ENCODE measurements at regions not wholly inside any gene's neighbourhood (a gene's known extent, or its start where the extent isn't known, plus 50 kb on each side); places are given as distances from the start of the nearest gene placed in this dataset.

DNA sequence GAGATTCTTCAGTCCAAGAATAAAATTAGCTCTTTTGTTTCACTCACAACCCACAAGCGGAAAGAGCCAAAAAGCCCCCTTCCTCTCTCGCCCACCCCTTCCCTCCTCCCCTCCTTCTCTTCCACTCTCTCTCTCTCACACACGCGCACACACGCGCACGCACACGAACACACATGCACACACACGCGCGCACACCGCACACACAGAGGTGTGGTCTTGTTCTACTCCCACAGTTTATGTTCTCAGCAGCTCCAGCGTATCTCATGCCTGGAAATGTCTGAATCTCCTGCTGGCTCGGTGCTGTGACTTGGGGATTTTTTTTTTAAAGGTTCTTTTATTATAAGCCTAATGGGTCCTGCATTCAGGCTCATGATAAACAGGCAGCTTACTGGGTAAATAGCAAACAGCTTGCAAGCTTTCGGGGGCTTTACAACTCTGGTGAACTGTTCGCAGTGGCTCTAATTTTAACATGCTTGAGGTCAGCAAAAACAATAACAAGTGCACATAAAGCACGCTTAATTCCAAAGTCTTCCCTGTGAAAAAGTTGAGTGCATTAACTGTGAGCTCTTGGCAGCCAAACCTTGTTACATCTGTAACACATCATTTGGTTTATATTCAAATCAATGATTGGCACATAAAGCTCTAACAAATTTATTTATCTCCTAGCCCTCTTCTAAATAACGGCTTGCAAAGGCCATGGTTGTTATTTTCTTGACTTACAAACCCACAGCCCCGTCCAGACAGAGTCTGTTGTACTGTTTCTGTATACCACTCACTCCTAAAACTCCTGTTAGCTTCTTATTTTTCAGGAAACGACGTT lies 424.1 kb upstream of the MGMT start:
- DNase-seq (ENCODE audit: low spot score) = no peak
- no peaks in the 10 kb centered on the region for H3K36me3 ChIP-seq (ENCODE audit: control insufficient read depth in 4 of 4, insufficient read depth in 3 of 4, low read depth in 1 of 4, low read length in 3 of 4)
- H3K9ac ChIP-seq (ENCODE audit: low read depth in 1 of 2, low read length in 2 of 2) = no peak overlapping the region
- H3K27ac ChIP-seq (ENCODE audit: low read depth in 1 of 2, low read length in 2 of 2) = no peak overlapping the region
- no peaks in the 10 kb centered on the region for H3K9me3 ChIP-seq (ENCODE audit: control insufficient read depth in 4 of 4, low read length in 3 of 4)
- WGBS = 73% methylated on average over 21 of the region's 21 CpGs
- TF ChIP-seq YY1 (IDR thresholded peaks at IDR 0.05) (no peak), FOXA2 (IDR thresholded peaks at IDR 0.05) (no peak), NR2F2 (IDR thresholded peaks at IDR 0.05) (no peak), TAF1 (conservative IDR thresholded peaks at IDR 0.05) (no peak), GABPA (IDR thresholded peaks at IDR 0.05 in 1 of 2, conservative IDR thresholded peaks at IDR 0.05 in 1 of 2) (no peak), JUND (IDR thresholded peaks at IDR 0.05) (no peak), EGR1 (IDR thresholded peaks at IDR 0.05; ENCODE audit: low read depth in 2 of 2) (no peak), ZBTB33 (IDR thresholded peaks at IDR 0.05) (no peak), RAD21 (IDR thresholded peaks at IDR 0.05) (no peak), HNF4G (IDR thresholded peaks at IDR 0.05) (no peak), FOXA1 (IDR thresholded peaks at IDR 0.05) (no peak)
- TF ChIP-seq, protein P1, sequence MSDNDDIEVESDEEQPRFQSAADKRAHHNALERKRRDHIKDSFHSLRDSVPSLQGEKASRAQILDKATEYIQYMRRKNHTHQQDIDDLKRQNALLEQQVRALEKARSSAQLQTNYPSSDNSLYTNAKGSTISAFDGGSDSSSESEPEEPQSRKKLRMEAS (IDR thresholded peaks at IDR 0.05) = no peak
- TF ChIP-seq, protein P2, sequence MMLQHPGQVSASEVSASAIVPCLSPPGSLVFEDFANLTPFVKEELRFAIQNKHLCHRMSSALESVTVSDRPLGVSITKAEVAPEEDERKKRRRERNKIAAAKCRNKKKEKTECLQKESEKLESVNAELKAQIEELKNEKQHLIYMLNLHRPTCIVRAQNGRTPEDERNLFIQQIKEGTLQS (IDR thresholded peaks at IDR 0.05) = no peak
- no peaks in the 10 kb centered on the region for H3K4me1 ChIP-seq (ENCODE audit: control insufficient read depth in 4 of 4, insufficient read depth in 4 of 4, low read length in 3 of 4)
- no peak overlapping the region for H3K4me3 ChIP-seq (ENCODE audit: low read depth in 1 of 3, low read length in 3 of 3)
- peaks cover 0 to 6% (median 0%) of the 10 kb centered on the region in 4 donors for H3K27me3 ChIP-seq (ENCODE audit: control insufficient read depth in 4 of 4, insufficient read depth in 4 of 4, low read length in 3 of 4)

DNA sequence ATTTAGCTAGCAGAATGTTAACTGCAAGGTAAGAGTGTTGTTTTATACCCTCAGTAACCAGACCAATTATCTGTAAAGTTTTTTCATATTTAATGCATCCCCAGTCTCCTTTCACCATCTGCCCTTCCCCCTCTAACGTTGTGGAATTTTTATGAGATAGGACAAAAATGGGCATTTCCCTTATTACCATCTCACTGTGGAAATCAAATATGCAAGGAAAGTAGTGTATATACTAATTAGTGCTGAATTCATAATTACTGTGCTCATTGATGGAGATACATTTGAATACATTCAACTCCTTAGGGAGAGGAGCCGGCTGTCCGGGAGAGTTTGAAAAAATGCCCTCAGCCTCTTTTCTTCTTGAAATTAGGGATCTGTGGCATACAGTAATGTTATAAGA lies 423.4 kb upstream of the MGMT start:
- Histone ChIP-seq H3K9me3 (ENCODE audit: control insufficient read depth in 4 of 4, low read length in 3 of 4) (no peaks in the 10 kb centered on the region), H3K27ac (ENCODE audit: low read depth in 1 of 2, low read length in 2 of 2) (no peak overlapping the region), H3K4me1 (ENCODE audit: control insufficient read depth in 4 of 4, insufficient read depth in 4 of 4, low read length in 3 of 4) (no peaks in the 10 kb centered on the region), H3K36me3 (ENCODE audit: control insufficient read depth in 4 of 4, insufficient read depth in 3 of 4, low read depth in 1 of 4, low read length in 3 of 4) (no peaks in the 10 kb centered on the region), H3K4me3 (ENCODE audit: low read depth in 1 of 3, low read length in 3 of 3) (no peak overlapping the region), H3K9ac (ENCODE audit: low read depth in 1 of 2, low read length in 2 of 2) (no peak overlapping the region), H3K27me3 (ENCODE audit: control insufficient read depth in 4 of 4, insufficient read depth in 4 of 4, low read length in 3 of 4) (peaks cover 0 to 6% (median 0%) of the 10 kb centered on the region in 4 donors)
- 79% methylated on average over 3 of the region's 3 CpGs for WGBS
- DNase-seq (ENCODE audit: low spot score) = no peak
- no peak for TF ChIP-seq TAF1 (conservative IDR thresholded peaks at IDR 0.05)
- TF ChIP-seq, protein P1 (IDR thresholded peaks at IDR 0.05) = no peak
- no peak for TF ChIP-seq FOXA2 (IDR thresholded peaks at IDR 0.05)
- TF ChIP-seq GABPA (IDR thresholded peaks at IDR 0.05 in 1 of 2, conservative IDR thresholded peaks at IDR 0.05 in 1 of 2) = no peak
- no peak for TF ChIP-seq SP1 (IDR thresholded peaks at IDR 0.05)
- no peak for TF ChIP-seq RAD21 (IDR thresholded peaks at IDR 0.05)
- no peak for TF ChIP-seq FOXA1 (IDR thresholded peaks at IDR 0.05)
- no peak for TF ChIP-seq HNF4G (IDR thresholded peaks at IDR 0.05)
- no peak for TF ChIP-seq NR2F2 (IDR thresholded peaks at IDR 0.05)
- TF ChIP-seq YY1 (IDR thresholded peaks at IDR 0.05) = no peak
- TF ChIP-seq ZBTB33 (IDR thresholded peaks at IDR 0.05) = no peak
- TF ChIP-seq HNF4A (conservative IDR thresholded peaks at IDR 0.05) = no peak
- TF ChIP-seq, protein P2 (IDR thresholded peaks at IDR 0.05) = no peak
- no peak for TF ChIP-seq JUND (IDR thresholded peaks at IDR 0.05)
- TF ChIP-seq EGR1 (IDR thresholded peaks at IDR 0.05; ENCODE audit: low read depth in 2 of 2) = no peak
- TF ChIP-seq RXRA (IDR thresholded peaks at IDR 0.05) = no peak
- TF ChIP-seq CTCF (IDR thresholded peaks at IDR 0.05; ENCODE audit: low read depth, low read length, missing input control) = no peak
- TF ChIP-seq, protein P3, sequence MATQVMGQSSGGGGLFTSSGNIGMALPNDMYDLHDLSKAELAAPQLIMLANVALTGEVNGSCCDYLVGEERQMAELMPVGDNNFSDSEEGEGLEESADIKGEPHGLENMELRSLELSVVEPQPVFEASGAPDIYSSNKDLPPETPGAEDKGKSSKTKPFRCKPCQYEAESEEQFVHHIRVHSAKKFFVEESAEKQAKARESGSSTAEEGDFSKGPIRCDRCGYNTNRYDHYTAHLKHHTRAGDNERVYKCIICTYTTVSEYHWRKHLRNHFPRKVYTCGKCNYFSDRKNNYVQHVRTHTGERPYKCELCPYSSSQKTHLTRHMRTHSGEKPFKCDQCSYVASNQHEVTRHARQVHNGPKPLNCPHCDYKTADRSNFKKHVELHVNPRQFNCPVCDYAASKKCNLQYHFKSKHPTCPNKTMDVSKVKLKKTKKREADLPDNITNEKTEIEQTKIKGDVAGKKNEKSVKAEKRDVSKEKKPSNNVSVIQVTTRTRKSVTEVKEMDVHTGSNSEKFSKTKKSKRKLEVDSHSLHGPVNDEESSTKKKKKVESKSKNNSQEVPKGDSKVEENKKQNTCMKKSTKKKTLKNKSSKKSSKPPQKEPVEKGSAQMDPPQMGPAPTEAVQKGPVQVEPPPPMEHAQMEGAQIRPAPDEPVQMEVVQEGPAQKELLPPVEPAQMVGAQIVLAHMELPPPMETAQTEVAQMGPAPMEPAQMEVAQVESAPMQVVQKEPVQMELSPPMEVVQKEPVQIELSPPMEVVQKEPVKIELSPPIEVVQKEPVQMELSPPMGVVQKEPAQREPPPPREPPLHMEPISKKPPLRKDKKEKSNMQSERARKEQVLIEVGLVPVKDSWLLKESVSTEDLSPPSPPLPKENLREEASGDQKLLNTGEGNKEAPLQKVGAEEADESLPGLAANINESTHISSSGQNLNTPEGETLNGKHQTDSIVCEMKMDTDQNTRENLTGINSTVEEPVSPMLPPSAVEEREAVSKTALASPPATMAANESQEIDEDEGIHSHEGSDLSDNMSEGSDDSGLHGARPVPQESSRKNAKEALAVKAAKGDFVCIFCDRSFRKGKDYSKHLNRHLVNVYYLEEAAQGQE (IDR thresholded peaks at IDR 0.05) = no peak

All from liver (tissue), 8 donors.